GM19351 (cell line): ENCODE measurements at regions not wholly inside any gene's neighbourhood (a gene's known extent, or its start where the extent isn't known, plus 50 kb on each side); places are given as distances from the start of the nearest gene placed in this dataset.

Source experiments
- ATAC-seq: cut with Tn5 transposase; IDR thresholded peaks from one replicate; pipeline ENCODE4 v1.9.1; 2021; ENCODE audit warnings: mild to moderate bottlenecking, moderate library complexity; ENCODE audit not compliant: unreplicated experiment

GRCh38 chr6:25035512-25036435 lies 100.0 kb upstream of the RIPOR2 start:
- ATAC-seq: peak; percentile 39

- ATAC-seq: no peak
Measured at GRCh38 chr6:25036461-25036860, 100.7 kb upstream of the RIPOR2 start.

GRCh38 chr6:25038300-25038699 lies 102.5 kb upstream of the RIPOR2 start:
- ATAC-seq: no peak

GRCh38 chr6:25038999-25039398 lies 103.2 kb upstream of the RIPOR2 start:
- ATAC-seq: no peak

- ATAC-seq: no peak
Measured at GRCh38 chr6:25041485-25042035, 105.8 kb upstream of the RIPOR2 start.

GRCh38 chr6:25042036-25042521 lies 106.3 kb upstream of the RIPOR2 start:
- ATAC-seq: peak; percentile 41

GRCh38 chr6:25042536-25042935 lies 106.8 kb upstream of the RIPOR2 start:
- ATAC-seq: peak; percentile 31

GRCh38 chr6:25042984-25043725 lies 107.4 kb upstream of the RIPOR2 start:
- peak; percentile 27 for ATAC-seq

GRCh38 chr6:25043892-25044291 lies 108.1 kb upstream of the RIPOR2 start:
- ATAC-seq: no peak

- no peak for ATAC-seq
Measured at GRCh38 chr6:25046942-25047341, 111.2 kb upstream of the RIPOR2 start.

GRCh38 chr6:25050356-25050755 lies 114.6 kb upstream of the RIPOR2 start:
- peak; percentile 45 for ATAC-seq

- no peak for ATAC-seq
Measured at GRCh38 chr6:25051083-25051482, 115.3 kb upstream of the RIPOR2 start.

GRCh38 chr6:25052181-25052580 lies 116.4 kb upstream of the RIPOR2 start:
- ATAC-seq: no peak

- ATAC-seq: peak; percentile 70
Measured at GRCh38 chr6:25053875-25054371, 118.2 kb upstream of the RIPOR2 start.

GRCh38 chr6:25054469-25054868 lies 118.7 kb upstream of the RIPOR2 start:
- ATAC-seq: no peak

GRCh38 chr6:25056130-25056529 lies 120.4 kb upstream of the RIPOR2 start:
- ATAC-seq: peak; percentile 47

- no peak for ATAC-seq
Measured at GRCh38 chr6:25057111-25057905, 121.5 kb upstream of the RIPOR2 start.

- no peak for ATAC-seq
Measured at GRCh38 chr6:25058441-25058840, 122.7 kb upstream of the RIPOR2 start.

- ATAC-seq: no peak
Measured at GRCh38 chr6:25058941-25059340, 123.2 kb upstream of the RIPOR2 start.

- ATAC-seq: no peak
Measured at GRCh38 chr6:25060522-25060921, 124.8 kb upstream of the RIPOR2 start.
